Activated CD4-positive, alpha-beta T cell treated with anti-CD3 and anti-CD28 coated beads, Interleukin-2, Interleukin-4, amounts not matched to agents 100 ng/mL and 50 ng/mL, durations not matched to agents 16 hours and 8 hours (primary cell): ENCODE measurements at regions not wholly inside any gene's neighbourhood (a gene's known extent, or its start where the extent isn't known, plus 50 kb on each side); places are given as distances from the start of the nearest gene placed in this dataset.
"Not testable (repeated sequence)": the region's sequence is repeated elsewhere in the genome, so short reads cannot be mapped to it uniquely, and the experiment has no call there.

ENCODE experiments used
- DNase-seq: peaks from one replicate; pipeline ENCODE4 v3.0.0-alpha.2; 2020; ENCODE audit warnings: low spot score

DNA sequence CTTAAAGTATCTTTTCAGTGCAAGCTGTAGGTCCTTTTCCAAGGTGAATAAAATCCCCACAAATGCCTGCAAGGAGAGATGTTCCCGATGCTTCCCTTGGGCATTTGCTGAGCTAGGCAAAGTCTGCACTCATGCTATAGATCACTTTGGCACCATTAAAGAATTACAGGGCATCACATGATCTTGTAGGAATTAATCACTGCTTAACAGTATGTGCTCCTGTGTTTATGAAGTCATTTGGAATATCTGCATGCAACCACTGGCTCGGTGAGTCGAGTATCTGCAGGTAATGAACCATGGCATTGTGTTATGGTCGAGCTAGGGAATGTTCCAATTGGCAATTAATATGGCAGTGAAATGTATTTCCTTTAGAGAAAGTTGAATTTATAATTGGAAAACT is 615.1 kb downstream of the TLE1 start:
- no peak for DNase-seq

DNA sequence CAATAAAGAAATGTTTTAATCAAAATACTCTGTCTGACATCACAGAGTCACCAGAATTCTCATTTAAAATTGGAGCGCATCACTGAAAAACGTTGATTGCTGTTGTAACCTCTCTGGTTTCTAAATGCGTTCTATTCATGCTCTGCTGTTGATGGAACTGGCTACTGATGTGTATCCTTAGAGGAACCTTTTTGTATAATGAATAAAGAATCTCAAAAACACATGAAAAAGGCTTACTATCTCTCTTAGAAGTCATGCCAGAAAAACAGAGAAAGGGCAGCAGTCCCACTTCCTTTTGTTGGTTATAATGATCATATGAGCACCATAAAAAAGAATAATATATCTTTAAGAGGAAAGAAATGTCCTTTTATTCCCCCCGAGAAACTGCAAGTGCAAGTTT is 615.5 kb downstream of the TLE1 start:
- DNase-seq = no peak

DNA sequence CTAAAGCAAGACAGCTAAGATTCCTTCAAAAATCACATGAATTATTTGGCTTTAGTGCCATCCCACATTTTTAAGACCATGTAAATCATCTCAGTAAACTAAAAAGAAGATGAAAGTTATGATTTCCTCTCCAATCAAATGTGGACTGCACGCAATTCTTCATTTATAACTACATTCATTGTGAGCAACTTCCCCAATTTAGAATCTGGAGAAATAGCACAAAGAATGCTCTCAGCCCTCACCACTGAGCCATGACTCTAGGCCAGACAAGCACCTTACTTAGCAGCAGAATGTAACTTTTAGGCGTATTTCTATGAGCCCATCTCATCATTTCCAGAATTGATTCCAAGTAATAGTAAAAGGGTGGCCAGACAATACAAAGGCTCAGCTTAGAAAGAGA is 616.6 kb downstream of the TLE1 start:
- DNase-seq = no peak

DNA sequence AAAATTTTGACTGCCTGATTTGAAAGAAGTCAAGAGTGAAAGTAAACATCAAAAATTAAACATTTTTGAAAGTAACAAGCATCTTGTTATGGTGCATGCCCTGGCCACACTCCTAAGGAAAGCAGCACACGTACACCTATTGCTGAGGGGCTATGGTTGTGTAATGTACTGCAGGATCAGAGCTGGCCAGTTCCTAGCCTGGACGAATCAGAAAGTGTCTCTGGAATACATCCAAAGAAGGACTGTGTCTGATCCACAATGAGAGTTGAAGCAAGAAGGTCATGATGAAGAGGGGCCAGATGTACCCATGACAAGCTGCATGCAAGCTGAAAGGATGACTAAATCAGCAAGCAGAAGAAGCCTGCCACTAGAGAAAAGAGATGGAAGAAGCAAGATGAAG is 618.2 kb downstream of the TLE1 start:
- no peak for DNase-seq

DNA sequence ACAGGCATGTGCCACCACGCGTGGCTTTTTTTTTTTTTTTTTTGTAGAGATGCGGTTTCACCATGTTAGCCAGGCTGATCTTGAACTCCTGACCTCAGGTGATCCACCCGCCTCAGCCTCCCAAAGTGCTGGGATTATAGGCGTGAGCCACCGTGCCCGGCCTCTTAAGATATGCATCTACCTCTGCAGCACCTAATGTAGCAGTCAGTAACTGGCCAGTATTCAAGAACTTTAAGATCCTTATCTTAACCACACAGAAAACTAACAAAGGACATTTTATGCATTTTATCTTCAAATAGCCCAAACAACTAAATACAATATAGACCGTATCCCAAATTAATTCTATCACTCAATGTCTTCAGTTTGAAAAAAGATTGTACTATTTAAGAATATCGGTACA is 618.7 kb downstream of the TLE1 start:
- DNase-seq = no peak

DNA sequence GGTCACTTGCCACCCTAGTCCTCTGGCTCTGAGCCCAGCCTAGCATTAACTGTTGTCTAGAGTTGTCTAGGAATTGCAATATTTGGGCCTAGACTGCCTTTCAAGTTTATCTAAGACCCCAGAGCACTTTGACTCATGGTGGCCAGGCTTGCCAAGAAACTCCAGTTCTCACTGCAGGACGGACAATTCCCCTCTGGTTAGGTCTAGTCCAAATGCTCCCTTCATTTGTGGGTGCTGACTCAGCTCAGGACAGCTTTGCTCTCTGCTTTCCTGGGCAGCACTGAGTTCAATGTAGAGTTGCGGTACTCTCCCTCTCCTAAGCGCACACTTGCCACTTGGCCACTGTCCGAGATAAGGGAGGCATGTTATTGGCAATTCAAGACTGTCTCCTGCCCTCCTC is 619.4 kb downstream of the TLE1 start:
- no peak for DNase-seq

DNA sequence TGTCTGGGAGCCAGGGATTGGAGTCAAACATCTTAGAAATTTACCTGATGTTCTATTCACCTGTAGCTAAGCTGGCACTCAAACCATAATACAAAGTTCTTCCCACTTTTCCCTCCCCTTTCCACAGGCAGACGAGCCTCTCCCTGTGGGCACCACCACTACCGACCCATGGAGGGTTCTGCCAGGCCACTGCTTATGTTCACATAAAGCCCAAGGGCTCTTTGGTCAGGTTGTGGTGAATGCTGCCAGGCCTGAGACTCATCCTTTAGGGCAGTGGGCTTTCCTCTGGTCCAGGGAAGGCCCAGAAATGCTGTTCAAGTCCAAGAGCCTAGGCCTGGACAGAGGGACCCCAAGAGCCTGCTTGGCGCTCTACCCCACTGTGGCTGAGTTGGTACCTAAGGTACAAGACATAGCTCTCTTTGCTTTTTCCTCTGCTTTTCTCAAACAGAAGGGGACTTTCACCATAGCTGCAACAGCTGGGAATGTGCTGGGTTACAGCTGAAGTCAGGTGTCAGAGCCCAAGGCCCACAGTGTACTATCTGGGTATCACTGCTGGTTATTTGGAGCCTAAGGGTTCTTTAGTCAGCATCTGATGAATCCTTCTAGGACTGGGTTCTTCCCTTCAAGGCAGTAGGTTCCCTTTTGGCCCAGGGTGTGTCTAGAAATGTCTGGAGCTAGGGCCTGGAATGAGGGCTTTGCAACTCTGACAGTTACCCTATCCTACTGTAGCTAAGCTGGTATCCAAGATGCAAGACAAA is 620.1 kb downstream of the TLE1 start:
- no peak for DNase-seq

DNA sequence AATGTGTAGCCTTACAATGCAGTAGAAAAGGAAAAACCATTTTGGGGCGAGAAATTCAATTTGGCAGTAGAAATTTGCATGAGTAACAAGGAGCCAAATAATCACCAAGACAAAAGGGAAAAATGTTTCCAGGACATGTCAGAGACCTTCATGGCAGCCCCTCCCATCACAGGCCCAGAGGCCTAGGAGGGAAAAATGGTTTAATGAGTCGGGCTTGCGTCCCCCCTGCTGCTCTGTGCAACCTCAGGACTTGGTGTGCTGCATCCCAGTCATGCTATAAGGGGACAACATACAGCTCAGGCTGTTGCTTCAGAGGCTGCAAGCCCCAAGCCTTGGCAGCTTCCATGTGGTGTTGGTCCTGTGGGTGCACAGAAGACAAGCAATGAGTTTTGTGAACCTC is 626.4 kb downstream of the TLE1 start:
- DNase-seq = not testable (repeated sequence)

DNA sequence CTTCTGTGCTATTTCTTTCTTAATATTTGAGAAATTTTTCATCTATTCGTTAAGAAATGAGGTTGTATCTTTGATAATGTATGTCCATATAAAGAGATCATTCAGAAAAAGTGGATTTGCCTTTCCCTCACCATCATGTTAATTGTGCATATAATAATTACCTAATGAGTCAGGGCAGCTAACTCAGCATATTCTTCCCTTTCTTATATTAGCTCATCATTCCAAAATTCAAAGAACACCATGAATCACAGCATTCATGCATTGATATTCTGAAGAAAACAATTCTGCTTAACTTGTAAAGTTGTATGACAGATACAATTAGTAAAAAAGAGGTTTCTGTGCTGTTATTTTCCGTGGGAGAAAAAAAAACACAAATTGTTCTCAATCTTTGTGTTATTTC is 630.6 kb downstream of the TLE1 start:
- no peak for DNase-seq

DNA sequence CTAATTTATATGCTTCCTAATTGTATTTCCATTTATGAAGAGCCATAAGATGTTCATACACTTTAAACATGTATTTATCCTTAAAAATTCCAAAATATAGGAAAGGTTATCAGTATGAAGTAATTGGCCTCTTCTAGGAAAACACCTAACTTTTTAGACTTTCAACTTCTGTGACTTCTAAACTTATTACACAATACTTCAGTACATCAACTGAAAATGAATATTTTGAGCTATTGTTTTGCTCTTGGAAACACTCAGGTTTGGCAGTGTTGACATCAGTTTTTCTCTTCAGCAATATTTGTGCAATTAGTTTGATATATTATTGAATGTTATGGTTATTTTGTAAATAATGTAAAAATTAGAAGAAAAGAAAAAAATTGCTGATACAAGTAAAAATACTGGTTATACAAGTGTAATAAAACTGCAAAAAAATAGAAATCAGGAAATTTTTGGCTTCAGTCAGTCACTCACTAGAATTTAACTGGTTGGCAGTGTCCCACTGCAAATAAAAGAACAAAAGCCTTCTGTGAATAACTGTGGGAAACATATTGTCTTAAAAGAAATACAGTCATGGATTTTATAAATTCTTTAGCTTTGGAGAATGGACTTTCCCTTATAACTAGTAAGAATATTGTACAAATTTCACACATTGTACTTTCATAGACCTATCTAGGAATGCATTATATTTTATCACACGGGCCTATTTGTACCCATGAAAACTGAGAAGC is 635.9 kb downstream of the TLE1 start:
- no peak for DNase-seq

DNA sequence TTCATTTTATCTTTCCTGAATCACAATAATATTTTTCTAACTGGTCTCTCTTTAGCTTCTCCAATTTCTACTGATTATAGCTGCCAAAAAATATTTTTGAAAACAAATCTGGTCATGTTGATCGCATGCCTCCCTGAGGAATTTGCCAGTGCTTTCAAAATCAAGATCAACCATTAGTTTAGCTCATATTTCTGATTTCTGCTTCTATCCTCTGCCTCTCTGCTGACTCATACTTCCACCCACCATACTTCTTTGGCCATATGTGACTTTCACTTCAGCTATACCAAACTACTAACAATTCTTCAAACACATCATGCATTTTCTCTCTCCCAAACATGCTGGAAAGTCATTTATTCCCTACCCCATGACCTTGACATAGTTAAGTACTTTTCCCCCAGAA is 636.5 kb downstream of the TLE1 start:
- DNase-seq = no peak

DNA sequence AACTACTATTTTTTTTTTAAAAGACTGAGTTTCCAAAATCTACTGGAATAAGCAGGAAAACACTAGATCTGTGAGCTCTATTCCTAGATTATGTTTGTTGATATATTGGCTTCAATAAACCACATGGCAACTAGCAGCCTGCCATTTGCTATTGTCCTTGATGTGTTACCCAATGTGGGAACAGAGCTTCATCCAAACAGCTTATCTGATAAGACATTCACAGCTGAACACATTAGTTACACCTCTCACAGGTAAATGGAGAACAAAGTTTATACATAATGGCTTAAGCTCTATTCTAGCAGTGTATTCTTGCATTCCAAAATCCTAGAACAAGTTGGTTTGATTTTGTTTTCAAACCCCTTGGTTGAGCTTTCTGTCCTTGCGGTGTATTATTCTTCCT is 642.1 kb downstream of the TLE1 start:
- no peak for DNase-seq

DNA sequence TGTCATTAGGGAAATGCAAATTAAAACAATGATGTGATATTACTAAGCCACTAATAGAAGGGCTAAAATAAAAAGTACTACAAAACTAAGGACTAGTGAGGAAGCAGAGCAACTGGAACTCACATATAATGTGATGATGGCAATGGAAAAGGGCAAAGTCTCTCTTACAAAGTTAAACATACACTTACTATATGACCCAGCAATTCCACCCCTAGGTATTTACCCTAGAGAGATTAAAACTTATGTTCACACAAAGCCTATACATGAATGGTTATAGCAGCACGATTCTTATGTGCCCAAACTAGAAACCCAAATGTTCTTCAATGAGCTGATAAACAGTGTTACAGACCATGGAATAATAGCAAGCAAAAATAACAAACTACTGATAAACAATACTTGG is 643.7 kb downstream of the TLE1 start:
- DNase-seq = no peak

DNA sequence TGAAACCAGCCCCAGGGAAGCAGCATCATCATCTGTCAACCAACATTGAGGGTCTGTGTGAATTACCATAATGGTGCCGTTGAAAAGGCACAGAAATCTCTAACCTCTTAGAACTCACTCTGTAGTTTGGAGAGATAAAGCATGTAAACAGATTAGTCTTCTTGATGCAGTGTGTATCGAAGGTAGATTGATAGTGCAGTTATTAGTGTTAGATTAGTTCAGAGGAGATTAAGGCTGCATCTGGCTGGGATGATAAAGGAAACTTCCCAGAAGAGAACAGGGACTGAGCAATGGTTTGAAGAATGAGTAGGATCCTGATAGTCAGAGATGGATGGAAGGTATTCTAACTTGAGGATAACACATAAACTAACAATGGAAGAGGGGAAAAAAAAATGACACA is 651.5 kb downstream of the TLE1 start:
- no peak for DNase-seq

DNA sequence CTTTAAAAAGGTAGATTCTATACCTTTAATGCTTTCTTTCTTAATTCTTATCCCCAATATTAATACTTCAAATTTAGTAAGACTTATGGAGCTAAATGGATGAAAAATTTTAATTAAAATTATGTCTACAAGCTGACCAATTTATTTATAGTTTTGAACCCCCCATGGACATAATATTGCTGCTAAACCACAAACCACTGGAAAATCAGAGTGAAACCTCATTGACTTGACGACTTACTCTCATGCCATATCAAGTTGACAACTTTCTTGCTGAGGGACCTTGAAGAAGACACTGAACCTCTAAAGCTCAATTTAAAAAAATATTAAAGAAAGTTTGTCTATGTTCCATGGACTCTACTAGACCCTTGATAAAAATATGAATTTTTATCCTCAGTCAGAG is 653.7 kb downstream of the TLE1 start:
- no peak for DNase-seq

DNA sequence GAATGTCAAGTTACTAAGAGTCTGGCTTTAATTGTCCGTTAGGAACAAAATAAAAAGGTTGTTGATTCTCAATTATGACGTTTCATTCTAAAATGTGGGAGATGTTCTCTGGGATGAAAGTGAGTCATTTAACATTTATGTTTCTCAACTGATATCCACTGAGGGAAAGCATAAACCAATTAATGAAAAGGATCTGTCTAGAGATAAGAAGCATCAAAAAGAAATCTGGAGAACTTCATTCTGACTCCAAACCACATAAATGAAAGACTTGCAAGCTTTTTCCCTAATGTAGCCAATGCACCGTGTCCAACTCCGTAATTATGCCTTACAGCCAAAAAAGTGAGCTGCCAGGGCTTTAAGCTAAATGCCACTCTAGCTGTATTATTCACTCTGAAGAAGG is 654.2 kb downstream of the TLE1 start:
- DNase-seq = no peak

DNA sequence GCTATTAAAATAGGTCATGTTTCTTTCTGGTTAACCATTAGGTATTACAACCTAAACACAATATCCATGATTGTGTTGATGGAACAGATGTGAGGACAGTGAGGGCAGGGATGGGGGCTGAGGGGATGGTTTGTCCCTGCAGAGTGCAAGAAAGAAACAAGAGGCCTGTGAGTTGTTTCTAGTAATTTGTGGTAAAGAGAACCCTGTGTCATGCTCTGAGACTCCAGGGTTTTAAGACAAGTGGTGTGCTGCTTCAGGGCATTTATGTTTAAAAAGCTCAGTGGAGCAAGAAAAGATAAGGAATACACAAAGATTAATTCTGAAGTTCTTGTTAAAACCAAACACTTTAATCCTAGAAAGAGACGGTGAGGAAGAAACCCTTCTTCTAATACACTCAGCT is 656.5 kb downstream of the TLE1 start:
- no peak for DNase-seq

DNA sequence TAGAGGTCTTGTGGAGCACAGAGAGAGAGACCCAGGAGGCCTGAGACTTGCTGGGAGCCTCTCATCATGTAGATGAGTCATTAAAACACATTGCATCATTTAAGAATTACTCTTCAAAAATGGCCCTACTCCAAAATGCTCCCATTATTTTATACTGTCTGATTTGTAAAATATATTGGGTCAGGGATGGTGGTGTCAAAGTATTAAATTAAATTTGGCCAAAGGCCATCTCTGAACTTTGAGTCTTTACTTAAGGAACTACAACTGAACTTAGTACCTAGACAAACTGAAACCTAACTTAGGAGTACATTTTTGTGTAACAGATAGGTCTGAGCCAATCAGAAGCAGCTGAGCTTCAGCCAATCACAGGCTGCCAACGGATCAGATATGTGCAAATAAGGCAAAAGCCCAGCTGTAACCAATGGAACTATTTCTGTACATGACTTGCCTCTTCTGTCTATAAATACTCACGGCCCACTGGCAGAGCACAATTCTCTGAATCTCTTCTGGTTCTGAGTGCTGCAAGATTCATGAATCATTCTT is 657.2 kb downstream of the TLE1 start:
- DNase-seq = no peak

DNA sequence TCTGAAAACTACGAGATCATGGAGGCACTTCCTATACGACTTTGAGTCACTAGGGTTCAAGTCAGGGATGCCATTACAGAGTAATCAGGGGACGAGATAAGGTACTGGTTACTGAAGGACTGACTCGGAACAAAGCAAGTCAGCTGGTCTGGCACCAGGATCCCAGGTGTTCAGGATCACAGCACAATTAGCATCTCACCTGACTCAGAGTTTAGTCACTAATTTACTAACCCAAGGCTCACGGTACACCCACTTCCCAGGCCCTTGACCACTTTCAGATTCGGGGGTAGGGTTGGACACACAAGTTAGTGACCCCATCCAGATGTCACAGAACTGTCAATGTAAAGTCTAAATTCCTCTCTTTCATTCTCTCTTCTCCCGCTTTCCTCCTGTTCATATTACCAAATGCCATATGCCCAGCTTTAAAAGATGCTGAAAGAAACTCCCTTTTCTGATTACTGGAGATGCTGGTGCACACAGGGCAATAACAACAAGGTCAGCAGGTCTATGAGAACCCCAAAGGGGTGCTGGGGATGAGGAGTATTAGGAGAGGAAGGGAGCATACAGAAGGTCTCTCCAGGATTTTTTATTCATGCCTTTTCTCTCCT is 657.8 kb downstream of the TLE1 start:
- no peak for DNase-seq

DNA sequence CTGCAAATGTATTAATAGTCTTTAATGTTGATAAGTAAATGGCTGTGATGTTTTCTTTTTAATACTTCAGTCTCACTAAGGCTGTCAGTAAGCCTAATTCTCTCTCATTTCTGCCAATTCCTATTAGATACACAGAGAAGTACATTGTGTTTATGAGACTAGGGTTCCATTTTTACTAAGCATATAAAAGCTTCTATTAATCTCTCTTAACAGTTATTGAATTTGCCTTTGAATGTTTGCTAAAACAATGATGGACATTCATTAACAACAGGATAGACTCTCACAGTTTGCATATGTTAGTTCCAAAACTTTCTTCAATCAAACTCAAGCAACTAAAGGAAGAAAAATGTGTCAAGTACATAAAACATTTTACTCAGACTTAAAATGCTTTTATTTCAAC is 659.3 kb downstream of the TLE1 start:
- no peak for DNase-seq

DNA sequence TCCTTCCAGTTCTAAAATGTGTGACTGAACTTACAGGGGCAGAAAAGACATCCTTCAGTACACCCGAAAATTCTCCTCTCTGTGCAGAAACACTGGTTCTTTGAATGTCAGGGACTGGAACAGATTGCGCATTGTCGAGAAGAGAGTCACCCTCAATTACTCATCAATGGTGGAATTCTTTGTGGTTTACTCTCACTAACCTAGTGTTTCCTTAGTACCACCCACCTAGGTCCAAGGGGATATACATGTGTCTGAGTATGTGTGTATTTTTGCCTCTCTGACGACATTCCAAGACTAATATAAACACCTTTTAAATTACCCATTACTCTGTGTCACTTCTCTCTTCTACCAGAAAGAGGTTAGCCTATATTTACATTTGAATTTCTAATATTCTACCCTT is 660.8 kb downstream of the TLE1 start:
- DNase-seq = no peak

DNA sequence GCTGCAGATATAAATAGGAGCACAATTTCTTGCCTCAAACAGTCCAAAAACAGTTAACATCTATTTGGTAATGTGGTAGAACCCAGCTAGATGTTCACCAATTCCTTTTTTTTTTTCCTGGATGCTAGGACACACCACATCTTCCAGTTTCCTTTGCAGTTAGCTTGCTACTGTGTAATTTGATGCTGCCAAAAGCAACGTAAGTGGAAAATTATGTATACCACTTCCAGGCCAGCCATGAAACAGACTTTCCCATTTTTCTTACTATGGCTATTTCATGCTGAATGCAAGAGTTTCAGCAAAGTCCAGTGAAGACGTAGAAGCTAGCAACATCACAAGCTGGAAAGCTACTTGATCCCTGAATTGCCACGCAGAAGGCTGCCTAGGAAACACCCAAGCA is 667.2 kb downstream of the TLE1 start:
- DNase-seq = no peak

DNA sequence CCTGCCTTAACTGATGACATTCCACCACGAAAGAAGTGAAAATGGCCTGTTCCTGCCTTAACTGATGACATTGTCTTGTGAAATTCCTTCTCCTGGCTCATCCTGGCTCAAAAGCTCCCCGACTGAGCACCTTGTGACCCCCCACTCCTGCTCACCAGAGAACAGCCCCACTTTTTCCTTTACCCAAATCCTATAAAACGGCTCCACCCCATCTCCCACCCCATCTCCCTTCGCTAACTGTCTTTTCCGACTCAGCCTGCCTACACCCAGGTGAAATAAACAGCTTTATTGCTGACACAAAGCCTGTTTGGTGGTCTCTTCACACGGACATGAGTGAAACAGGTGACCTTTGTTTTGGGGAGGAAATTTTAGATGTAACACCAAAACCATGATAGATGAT is 674.4 kb downstream of the TLE1 start:
- not testable (repeated sequence) for DNase-seq
